GM19397 (cell line): ENCODE measurements at regions not wholly inside any gene's neighbourhood (a gene's known extent, or its start where the extent isn't known, plus 50 kb on each side); places are given as distances from the start of the nearest gene placed in this dataset.

Experiments used
- ATAC-seq: cut with Tn5 transposase; IDR thresholded peaks from one replicate; pipeline ENCODE4 v1.9.1; 2021; ENCODE audit warnings: mild to moderate bottlenecking, moderate library complexity; ENCODE audit not compliant: unreplicated experiment

DNA sequence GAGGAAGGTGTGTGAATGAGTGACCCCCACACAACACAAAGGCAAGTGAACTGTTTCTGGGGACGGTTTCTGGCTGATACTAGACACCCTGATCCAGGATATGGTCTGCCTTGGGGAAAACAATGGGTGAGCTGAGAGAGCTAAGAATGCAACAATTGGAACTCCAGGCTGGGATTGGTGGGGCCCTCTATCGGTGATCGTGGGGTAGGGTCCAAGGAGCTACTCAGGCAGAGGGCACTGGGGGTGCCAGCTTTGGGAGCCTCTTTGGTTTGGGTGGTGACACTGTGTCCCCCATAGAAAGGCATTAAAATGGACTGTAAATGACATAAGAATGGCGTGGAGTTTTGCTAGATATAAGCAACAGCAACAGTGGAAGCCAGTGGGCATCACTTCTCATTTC is 439.1 kb downstream of the DMAC1 start:
- ATAC-seq = no peak

DNA sequence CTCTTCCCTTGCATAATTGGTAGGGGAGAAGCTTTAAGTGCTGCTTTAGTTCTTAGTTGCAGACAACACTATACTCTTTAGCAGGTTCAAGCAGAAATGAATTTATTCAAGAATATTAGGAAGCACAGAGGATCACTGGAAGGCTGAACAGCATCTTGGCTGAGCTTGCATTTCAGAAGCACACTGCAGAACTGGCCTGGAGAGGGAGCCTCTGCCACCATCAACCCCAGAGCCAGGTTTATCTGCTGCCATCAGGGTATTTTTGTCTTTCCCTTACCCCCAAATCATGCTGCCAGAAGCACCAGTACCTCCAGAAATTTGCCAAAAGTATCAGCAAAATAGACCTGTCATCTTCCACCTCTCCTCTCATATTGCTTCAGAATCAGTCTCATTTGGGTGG is 440.7 kb downstream of the DMAC1 start:
- ATAC-seq = no peak

DNA sequence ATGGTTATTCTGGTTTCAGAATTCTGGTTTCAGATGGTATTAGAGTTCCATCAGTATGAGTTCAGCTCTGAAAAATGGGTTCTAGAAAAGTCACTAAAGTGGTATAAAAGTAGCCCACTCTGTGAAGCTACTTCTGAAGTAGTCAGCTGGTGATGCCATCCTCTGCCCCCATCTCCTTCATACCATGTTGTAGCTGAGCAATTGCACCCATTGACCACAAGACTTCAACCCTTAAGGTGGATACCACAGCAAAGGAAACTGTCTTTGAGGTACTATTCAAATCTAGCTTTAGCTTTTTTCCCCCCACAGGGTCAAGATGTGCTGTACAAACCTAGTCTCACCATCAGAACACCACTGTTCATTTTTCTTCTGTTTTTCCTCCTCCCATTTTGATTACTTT is 444.9 kb downstream of the DMAC1 start:
- ATAC-seq = no peak

DNA sequence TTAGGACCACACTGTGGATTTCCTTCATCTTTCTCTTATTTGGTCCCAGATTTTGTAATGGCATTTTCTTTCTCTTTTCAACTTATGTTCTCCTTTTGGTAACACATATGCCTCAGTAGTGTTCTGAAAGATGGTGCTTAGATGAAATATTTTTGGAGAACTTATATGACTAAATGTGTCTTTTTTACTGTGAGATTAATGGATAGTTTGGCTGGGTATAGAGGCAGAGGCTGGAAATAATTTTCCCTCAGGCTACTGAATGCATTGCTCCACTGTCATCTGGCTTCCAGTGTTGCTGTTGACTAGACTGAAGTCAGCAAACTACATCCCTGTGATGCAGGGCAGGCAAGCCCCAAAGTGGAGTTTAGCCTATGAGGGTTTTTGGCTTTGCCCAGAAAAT is 450.9 kb downstream of the DMAC1 start:
- ATAC-seq = no peak

DNA sequence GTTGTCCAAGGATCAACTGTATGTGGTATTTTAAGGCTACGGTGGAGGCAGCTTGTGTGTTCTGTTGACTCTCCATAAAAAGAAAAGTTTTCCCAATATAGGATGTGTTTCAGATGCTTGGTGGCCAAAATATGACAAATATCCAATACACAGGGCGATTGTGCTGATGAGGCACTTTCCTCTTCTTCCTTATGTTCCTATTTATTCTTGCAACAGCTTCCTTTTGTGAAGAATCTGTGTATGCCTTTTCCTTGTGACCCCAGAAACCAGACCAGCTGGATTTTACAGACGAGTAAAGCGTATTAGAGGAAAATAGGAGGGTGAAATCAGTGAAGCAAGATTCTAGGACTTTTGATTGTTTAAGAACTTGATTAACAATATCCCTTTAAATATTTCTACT is 452.0 kb downstream of the DMAC1 start:
- ATAC-seq = no peak

DNA sequence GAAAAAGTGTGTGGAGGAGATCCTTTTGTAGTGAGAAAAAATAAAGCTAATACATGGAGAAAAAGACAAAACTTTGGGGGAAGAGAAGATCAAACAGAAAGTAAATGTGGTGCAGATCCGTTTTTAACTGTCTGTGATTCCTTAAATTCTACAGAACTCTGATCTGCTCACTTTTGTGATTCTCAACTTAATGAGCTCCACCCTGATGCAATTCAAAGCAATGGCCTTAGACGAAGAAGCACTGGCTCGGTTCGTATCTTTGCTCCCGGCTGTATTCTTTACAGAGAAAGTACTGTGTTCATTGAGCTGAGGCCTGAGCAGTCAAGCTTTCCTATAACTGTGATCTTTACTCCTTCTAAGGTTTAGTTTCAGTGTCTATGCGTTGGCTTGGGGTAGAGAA is 453.4 kb downstream of the DMAC1 start:
- no peak for ATAC-seq

DNA sequence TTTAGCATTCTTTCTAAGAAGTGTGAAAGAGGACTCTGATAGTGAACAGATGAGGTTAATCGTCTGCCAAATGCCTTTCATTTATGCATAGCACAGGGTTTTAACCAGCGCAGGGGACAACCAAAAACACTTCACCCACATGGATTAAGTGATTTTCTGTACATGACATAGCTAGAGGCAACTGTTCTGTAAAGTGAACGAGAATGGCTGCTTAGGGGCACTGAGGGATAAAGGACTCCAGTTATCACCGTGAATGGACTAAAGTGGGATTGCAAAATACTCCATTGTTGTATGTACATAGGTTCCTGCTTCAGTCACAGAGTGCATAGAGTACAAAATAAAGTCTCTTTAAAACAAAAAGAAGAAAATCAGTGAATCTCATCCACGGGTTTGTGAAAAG is 456.8 kb downstream of the DMAC1 start:
- ATAC-seq = peak; percentile 5

DNA sequence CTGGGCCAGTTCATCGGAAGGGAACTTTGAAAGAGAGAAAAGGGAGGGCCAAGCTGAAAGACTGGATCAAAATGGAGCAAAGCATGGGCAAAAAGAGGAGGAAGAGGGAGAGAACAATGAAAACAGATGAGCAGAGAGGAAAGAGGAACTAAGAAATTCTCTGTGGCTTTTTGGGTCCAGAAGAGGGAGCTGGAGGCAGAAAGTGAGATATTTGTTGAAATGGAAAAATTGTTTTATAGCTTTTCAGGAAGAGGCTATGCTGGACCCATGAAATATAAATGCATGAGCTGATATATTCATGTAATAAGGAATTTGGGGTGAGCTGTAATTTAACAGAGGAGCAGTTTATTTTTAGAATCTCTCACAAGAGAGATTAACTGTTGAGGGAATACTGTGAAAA is 457.3 kb downstream of the DMAC1 start:
- ATAC-seq = peak; percentile 59

DNA sequence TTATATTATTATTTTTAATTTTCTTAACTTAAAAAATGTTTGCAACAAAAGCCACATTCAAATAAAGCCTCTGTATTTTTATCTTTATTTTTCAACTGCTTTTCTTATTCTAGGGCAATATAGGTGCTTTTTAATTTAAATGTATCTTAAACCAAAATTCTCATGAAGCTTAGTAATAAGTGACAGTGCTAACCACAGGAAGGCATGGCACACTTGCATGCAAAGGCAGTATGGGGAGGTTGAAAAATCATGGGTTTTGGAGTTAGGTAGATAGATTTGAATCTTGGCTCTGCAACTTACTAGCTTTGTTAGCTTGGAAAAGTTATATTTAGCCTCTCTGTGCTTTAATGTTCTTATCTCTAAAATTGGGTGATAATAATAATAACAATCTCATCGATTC is 458.0 kb downstream of the DMAC1 start:
- peak; percentile 52 for ATAC-seq

DNA sequence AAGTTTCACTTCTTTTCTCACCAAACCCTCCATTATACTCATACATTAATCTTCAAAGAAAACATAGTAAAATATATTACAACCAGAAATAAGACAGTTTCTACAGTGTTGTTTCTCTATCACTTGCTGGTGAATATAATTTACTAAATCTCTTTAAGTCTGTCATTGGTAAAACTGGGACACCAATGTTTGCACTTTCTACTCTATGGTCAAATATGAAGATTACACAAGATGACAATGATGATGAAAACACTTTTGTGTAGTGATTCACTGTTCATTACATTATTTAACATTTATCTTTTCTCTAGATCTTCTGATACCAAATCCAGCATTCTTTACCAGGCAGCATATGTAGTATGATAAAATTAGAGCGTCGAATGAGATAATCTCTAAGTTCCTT is 459.1 kb downstream of the DMAC1 start:
- ATAC-seq = no peak

DNA sequence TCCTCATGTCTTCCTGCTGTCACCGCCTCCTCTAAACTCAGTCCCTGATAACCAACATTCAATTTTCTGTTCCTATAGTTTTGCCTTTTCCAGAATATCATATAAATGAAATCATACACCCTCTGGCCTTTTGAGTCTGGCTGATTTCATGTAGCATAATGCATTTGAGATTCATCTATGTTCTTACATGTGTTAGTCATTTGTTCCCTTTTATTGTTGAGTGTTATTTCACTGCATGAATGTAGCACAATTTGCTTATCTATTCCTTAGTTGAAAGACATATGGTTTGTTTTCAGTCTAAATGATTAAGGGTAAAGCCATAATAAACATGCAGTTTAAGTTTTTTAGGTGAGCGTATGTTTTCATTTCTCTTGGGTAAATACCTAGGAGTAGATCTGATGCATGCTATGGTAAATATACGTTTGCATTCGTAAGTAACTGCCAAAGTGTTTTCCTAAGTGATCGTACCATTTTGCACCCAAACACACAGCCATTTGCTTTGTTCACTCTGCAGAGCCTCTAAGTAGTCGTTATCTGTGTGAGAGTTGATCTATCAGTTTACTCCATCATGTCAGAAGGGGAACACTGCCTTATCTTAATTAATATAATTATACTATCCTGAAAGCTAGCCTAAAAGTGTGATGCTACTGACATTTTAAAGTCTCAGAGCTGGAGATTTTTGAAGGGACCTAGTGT is 460.8 kb downstream of the DMAC1 start:
- ATAC-seq = no peak

DNA sequence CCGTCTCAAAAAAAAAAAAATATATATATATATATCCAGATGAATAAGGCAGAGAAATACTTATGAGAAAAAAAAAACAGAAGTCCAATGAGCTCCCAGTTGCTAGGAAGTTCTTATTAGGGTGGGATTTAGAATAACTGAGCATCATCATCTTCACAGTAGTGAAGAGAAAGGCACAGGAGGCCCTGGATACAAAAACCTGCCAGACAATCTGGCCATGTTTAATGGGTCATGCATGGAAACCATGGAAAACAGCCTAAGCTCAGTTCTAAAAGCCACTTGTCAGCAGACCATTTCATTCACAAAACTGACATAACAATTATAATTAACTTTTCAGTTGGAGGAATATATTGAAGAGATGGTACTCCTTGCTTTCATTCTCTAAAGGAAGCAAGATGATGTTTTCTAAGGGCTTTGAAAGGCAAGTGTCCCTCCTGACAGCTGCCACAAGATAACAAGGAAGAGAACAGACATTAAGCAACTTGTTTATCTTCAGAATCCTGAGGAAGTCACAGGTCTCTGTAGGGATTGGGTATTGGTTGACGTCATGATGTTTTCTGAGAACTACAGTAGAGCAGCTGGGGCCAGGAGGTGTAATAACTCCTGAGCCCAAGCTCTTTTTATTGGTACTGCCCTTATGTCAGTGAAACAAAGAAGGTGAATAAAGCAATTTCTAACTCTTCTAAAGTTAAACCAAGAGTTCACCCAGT is 463.1 kb downstream of the DMAC1 start:
- no peak for ATAC-seq

DNA sequence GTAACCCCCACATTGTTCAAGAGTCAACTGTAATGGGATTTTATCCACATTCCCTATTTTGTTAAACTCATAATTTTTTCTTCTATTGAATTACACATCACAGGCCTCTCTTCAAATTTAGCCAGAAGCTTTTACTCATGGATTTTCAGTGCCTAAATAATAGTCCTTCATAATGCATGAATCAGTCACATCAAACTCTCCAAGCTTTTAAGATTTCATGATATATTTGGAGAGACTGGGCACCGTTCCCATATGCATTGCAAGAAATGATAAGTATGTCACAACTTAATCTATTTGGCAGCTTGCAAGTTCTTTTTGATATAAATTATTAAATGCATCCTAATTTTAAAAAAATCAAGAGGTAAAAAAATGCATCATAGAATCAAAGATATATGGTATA is 465.9 kb downstream of the DMAC1 start:
- ATAC-seq = no peak

DNA sequence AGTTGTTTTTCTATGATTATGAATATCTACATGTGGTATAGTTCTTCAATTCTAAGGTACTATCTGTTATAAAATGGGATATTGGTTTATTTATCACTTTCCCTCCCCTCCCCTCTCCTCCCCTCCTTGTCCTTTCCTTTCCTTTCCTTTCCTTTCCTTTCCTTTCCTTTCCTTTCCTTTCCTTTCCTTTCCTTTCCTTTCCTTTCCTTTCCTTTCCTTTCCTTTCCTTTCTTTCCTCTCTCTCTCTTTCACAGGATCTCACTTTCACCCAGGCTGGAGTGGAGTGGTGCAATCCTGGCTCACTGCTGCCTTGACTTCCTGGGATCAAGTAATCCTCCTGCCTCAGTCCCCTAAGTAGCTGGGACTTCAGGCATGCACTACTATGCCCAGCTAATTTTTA is 466.8 kb downstream of the DMAC1 start:
- no peak for ATAC-seq

DNA sequence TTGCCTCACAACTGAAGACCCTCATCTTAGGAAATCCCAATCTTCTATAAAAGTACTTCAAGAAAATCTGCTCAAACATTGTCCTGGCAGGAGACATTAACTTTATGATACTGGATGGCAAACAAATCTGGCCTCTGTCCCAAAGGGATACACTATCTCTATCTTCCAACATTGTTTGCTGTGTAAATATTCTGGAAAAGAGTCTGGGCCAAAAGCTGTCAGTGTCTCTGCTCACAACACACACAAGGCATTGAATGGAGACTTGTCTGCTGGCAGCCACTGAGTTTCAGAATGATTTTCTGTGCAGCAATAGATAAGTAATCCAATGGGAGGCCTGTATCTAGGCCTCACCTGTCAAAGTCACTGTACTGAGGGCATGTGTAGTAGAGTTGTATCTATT is 471.1 kb downstream of the DMAC1 start:
- ATAC-seq = no peak

DNA sequence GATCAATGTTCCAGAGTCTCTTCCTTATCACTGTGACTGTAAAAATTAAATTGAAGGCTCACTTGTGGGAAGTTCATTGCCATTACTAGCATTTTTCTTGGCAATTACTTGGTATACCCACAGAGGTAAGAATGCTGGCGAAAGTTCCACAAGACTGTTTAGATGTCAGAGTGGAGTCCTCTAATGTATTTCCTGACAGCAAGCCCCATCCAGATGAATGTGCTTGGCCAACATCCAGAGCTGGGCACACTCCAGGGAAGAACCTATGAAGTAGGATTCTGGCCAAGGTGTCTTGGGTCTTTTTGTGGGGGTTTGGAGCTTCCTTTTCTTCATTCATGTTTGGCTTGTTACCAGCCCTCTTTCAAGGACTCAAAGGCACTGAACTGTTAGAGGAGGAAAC is 473.6 kb downstream of the DMAC1 start:
- ATAC-seq = no peak

DNA sequence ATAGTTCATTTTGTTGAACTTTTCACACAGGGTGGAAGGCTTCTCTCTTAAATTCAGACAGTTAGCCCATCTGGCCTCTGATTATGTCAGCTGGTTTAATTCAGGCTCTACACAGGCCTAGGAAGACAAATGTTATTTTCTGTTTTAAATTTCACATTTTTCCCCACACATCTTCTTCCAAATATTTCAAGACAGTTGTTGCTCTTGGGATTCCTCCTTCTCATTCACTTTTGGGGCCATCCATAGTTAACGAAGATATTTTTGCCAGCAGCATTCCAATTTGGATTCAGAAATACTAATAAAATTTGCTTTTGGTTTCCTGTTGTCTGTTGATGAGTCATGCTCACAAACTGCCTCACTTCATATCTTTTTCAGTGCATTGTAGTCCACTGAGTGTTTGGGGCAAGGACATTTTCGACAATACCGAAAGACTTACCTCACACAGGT is 475.4 kb downstream of the DMAC1 start:
- no peak for ATAC-seq

DNA sequence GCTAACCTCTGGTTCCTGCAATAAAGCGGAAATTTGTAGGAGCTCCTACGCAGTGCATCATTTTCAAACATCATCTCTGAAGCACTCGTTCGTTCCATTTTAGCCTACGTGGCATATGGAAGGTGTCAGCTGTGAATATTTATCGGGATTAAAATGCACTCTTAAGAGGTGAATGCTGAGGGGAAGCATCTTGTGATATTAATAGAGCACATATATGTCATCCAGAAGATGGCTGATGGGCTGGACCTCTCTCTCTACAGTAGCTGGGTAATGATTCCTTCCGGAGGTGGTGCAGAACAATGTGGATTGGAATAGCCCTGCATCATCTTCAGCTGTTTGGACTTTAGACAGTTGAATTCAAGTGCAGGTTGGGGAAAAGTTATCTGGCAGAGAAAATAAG is 478.7 kb downstream of the DMAC1 start:
- ATAC-seq = no peak

DNA sequence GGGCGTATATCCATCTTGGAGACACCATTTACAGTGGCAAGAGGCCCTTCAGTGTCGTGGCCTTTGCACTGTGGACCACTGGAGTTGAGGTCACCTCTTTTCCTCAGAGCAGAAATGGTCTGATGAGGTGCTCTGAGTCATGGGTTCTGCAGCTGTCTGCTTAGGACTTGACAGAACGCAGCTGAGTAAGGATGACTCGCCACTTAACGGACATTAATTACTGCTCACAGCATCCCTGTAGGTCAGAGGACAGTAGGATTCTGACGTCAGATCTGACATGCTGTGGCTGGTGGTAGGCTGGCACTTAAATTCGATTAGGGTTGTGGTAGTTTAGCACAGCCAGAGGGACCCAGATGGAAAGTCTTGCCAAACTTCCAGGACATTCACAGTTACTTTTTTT is 479.4 kb downstream of the DMAC1 start:
- ATAC-seq = no peak

DNA sequence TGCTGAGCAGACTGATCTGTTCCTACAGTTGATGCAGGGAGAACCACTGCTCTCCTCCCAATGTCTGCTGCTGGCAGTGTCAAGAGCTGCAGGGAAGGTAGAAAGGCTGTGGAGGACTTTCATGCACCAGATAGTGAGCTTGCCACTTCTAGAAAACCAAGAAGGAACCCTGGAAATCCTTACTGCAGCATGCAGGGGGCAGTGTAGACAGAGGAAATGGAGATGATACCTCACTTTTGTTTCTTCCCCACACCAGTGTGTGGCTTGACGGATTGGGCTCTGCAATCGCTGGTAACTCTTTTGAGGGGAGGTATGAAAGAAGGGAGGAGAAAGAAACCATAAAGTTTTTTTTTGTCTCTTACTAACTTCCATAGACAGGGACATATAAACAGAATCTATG is 480.7 kb downstream of the DMAC1 start:
- ATAC-seq = no peak

DNA sequence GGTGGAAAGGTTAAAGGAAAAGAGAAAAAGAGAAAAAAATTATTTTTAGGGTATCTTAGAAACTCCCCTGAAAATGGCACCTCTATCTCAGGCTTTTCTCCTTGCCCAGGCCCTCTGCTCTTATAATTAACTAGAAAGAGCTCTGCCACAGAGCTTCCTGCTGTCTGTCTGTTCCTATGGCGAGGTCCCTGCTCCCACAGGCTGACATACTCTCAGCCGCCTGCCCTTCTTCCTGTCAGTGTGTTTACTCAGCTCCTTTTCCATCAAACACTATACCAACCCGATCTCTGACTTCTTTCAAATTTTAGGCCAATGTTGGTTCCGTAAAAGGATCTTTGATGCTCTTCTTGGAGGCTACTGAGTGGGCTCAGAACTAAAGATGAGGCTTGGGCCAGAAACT is 482.6 kb downstream of the DMAC1 start:
- no peak for ATAC-seq

DNA sequence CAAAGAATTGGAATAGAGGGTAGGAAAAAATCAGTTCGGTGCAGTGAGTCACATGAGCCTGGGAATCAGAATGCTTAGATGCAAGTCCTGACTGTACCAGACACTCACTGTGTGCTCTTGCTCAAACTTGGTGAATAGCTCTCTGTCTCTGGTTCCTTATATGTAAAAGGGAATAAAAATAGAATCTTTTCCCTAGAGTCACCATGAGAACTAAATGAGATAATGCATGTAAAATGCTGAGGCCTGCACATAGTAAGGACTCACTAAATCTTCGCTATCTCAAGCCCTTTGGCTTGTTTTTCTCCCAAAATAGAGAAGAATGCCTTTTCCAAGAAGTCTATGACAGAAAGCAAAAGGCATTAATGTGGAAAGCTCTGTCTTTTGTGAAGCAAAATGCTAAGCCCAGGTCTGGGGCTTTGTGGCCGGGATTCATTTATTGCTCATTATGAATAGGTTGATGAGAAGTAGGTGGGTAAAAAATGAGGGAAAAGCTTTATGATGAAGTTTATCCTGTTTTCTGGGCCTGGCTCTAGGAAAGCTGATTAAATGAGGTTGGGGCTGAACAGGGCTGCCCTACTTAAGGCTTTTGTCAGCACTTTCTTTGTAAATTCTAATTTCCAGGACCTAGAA is 483.3 kb downstream of the DMAC1 start:
- ATAC-seq = no peak
